Activated CD4-positive, alpha-beta T cell treated with anti-CD3 and anti-CD28 coated beads, Interleukin-2, Interleukin-6, amounts not matched to agents 100 ng/mL and 50 ng/mL, durations not matched to agents 16 hours and 8 hours (primary cell): ENCODE measurements at regions not wholly inside any gene's neighbourhood (a gene's known extent, or its start where the extent isn't known, plus 50 kb on each side); places are given as distances from the start of the nearest gene placed in this dataset.

ENCODE experiments used
- DNase-seq: peaks from one replicate; pipeline ENCODE4 v3.0.0-alpha.2; 2020

GRCh38 chr7:156218544-156219306, 406.5 kb upstream of the SHH start:
- no peak for DNase-seq

GRCh38 chr7:156217803-156218202, 405.5 kb upstream of the SHH start:
- no peak for DNase-seq

- DNase-seq, result no peak
Observed at GRCh38 chr7:156209087-156209486, 396.8 kb upstream of the SHH start.

GRCh38 chr7:156207306-156207705, 395.0 kb upstream of the SHH start:
- no peak for DNase-seq

- DNase-seq, result no peak
Observed at GRCh38 chr7:156206174-156206573, 393.9 kb upstream of the SHH start.

- no peak for DNase-seq
Observed at GRCh38 chr7:156204820-156205219, 392.6 kb upstream of the SHH start.

- DNase-seq, result no peak
Observed at GRCh38 chr7:156203923-156204322, 391.7 kb upstream of the SHH start.

- DNase-seq, result no peak
Observed at GRCh38 chr7:156198277-156198676, 386.0 kb upstream of the SHH start.

GRCh38 chr7:156196649-156197048, 384.4 kb upstream of the SHH start:
- DNase-seq, result no peak

- no peak for DNase-seq
Observed at GRCh38 chr7:156195276-156195675, 383.0 kb upstream of the SHH start.

- no peak for DNase-seq
Observed at GRCh38 chr7:156194813-156195212, 382.6 kb upstream of the SHH start.

GRCh38 chr7:156192921-156193320, 380.7 kb upstream of the SHH start:
- DNase-seq, result no peak

GRCh38 chr7:156191090-156191489, 378.8 kb upstream of the SHH start:
- DNase-seq, result no peak

- DNase-seq, result no peak
Observed at GRCh38 chr7:156185076-156185475, 372.8 kb upstream of the SHH start.

- DNase-seq, result no peak
Observed at GRCh38 chr7:156184164-156184563, 371.9 kb upstream of the SHH start.

- DNase-seq, result no peak
Observed at GRCh38 chr7:156180451-156181229, 368.4 kb upstream of the SHH start.

- DNase-seq, result no peak
Observed at GRCh38 chr7:156179872-156180390, 367.7 kb upstream of the SHH start.

GRCh38 chr7:156178857-156179256, 366.6 kb upstream of the SHH start:
- DNase-seq, result no peak

GRCh38 chr7:156178214-156178613, 366.0 kb upstream of the SHH start:
- DNase-seq, result no peak

GRCh38 chr7:156177422-156178055, 365.3 kb upstream of the SHH start:
- DNase-seq, result no peak

GRCh38 chr7:156176039-156176438, 363.8 kb upstream of the SHH start:
- DNase-seq, result no peak

- DNase-seq, result no peak
Observed at GRCh38 chr7:156175003-156175402, 362.7 kb upstream of the SHH start.

- DNase-seq, result no peak
Observed at GRCh38 chr7:156174428-156174827, 362.2 kb upstream of the SHH start.
